ENCODE measurements at regions not wholly inside any gene's neighbourhood (a gene's known extent, or its start where the extent isn't known, plus 50 kb on each side); places are given as distances from the start of the nearest gene placed in this dataset.

- no peaks in the 10 kb centered on the region for H3K27me3 ChIP-seq
- 94 to 96% methylated on average over 7 of the region's 7 CpGs for WGBS, 2 donors
- H3K4me3 ChIP-seq: no peak overlapping the region
- no peaks in the 10 kb centered on the region for H3K4me1 ChIP-seq
- ATAC-seq: no peak
- H3K36me3 ChIP-seq: no peaks in the 10 kb centered on the region
- TF ChIP-seq, protein P1, sequence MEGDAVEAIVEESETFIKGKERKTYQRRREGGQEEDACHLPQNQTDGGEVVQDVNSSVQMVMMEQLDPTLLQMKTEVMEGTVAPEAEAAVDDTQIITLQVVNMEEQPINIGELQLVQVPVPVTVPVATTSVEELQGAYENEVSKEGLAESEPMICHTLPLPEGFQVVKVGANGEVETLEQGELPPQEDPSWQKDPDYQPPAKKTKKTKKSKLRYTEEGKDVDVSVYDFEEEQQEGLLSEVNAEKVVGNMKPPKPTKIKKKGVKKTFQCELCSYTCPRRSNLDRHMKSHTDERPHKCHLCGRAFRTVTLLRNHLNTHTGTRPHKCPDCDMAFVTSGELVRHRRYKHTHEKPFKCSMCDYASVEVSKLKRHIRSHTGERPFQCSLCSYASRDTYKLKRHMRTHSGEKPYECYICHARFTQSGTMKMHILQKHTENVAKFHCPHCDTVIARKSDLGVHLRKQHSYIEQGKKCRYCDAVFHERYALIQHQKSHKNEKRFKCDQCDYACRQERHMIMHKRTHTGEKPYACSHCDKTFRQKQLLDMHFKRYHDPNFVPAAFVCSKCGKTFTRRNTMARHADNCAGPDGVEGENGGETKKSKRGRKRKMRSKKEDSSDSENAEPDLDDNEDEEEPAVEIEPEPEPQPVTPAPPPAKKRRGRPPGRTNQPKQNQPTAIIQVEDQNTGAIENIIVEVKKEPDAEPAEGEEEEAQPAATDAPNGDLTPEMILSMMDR (IDR thresholded peaks at IDR 0.05): no peak
- H3K27ac ChIP-seq: no peak overlapping the region
- no peaks in the 10 kb centered on the region for H3K9me3 ChIP-seq
- no peak for DNase-seq
- intact Hi-C loops (cut with DNase I): no loop called here
These were observed 428.3 kb downstream of the GADD45G start for GRCh38 chr9:90033028-90033650.

DNA sequence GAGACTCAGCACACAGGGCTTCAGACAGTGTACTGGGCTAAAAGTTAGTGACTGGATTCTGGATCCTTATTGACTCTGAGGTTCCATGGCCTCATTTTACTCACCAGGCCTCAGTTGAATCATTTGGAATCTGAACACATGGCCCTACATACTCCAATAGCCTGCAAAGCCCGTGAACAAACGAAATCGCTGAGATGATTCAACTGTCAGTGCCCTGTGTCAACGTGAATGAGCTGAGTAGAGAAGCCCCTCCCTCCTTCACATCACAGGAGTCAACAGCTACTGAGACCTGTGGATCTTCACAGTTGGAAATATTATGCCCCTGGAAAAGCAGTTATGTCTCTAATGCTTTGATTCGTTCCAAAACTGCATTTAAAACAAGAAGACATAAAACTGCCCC lies 429.3 kb downstream of the GADD45G start:
- WGBS, 2 donors: 74 to 76% methylated on average over 5 of the region's 5 CpGs
- no peaks in the 10 kb centered on the region for H3K4me1 ChIP-seq
- H3K36me3 ChIP-seq: no peaks in the 10 kb centered on the region
- DNase-seq (no peak), ATAC-seq (no peak)
- no peak overlapping the region for H3K4me3 ChIP-seq
- TF ChIP-seq, protein P1 (IDR thresholded peaks at IDR 0.05): no peak
- no peaks in the 10 kb centered on the region for H3K9me3 ChIP-seq
- no peak overlapping the region for H3K27ac ChIP-seq
- intact Hi-C loops (cut with DNase I): no loop called here
- no peaks in the 10 kb centered on the region for H3K27me3 ChIP-seq

GRCh38 chr9:90035471-90035870 lies 430.7 kb downstream of the GADD45G start:
- H3K27me3 ChIP-seq: no peaks in the 10 kb centered on the region
- no peak overlapping the region for H3K4me3 ChIP-seq
- H3K36me3 ChIP-seq: no peaks in the 10 kb centered on the region
- DNase-seq (no peak), ATAC-seq (no peak)
- H3K4me1 ChIP-seq: no peaks in the 10 kb centered on the region
- 82 to 92% methylated on average over 2 of the region's 2 CpGs for WGBS, 2 donors
- intact Hi-C loops (cut with DNase I): no loop called here
- TF ChIP-seq, protein P1 (IDR thresholded peaks at IDR 0.05): no peak
- no peak overlapping the region for H3K27ac ChIP-seq
- H3K9me3 ChIP-seq: no peaks in the 10 kb centered on the region

DNA sequence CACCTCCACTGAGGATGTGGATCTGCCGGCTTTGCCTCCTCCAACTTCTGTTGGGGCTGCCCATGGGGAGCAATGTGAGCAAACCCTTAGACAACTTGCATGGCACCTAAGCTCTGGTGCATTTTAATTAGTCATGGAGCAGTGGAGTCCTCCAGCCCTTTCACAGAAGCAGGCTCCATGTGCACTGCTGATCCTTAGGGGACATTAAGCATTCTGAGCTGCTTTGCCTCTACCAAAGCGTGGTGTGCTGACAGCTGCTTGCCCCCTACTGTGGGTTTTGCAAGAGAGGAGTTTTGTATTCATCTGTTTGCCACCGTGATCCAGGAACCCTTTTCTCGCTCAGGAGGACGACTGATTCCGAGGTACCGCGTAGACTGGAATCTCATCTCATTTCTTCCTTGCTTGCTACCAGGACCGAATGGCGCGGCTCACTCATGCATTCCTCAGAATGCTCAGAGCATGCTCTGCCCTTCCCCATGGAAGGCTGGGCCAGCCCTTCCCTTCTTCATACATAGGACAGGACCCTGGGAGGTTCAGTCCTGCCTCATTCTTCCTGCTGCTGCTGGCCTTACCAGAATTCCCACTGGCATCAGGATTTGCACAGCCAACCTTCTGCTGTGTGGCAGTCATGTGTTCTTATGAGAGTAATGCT lies 432.5 kb downstream of the GADD45G start:
- Histone ChIP-seq H3K27me3 (no peaks in the 10 kb centered on the region), H3K4me3 (no peak overlapping the region), H3K36me3 (no peaks in the 10 kb centered on the region), H3K4me1 (no peaks in the 10 kb centered on the region), H3K9me3 (no peaks in the 10 kb centered on the region), H3K27ac (no peak overlapping the region)
- WGBS, 2 donors: 81 to 83% methylated on average over 11 of the region's 11 CpGs
- TF ChIP-seq, protein P1 (IDR thresholded peaks at IDR 0.05): no peak
- intact Hi-C loops (cut with DNase I): no loop called here
- DNase-seq (no peak), ATAC-seq (no peak)
